Sigmoid colon (tissue), 6 donors: ENCODE measurements at regions not wholly inside any gene's neighbourhood (a gene's known extent, or its start where the extent isn't known, plus 50 kb on each side); places are given as distances from the start of the nearest gene placed in this dataset.

Source experiments
- DNase-seq: peaks from one replicate; pipeline ENCODE4 v3.0.0-alpha.2; 2019
- H3K27ac ChIP-seq, 4 donors: fragments of 200-600 bp; sonication (generic); one replicate each; pipeline ENCODE4 v1.5.1; 2016 to 2019; ENCODE audit warnings: mild to moderate bottlenecking in 1 of 4
- H3K27me3 ChIP-seq, 3 donors: fragments of 200-600 bp; sonication (generic); one replicate each; pipeline ENCODE4 v1.5.1; 2019; ENCODE audit warnings: mild to moderate bottlenecking in 1 of 3
- H3K36me3 ChIP-seq, 4 donors: fragments of 200-600 bp; sonication (generic); one replicate each; pipeline ENCODE4 v1.5.1; 2016 to 2019
- H3K4me1 ChIP-seq, 4 donors: fragments of 200-600 bp; sonication (generic); one replicate each; pipeline ENCODE4 v1.5.1; 2017 to 2019
- H3K4me3 ChIP-seq, 4 donors: fragments of 200-600 bp; sonication (generic); one replicate each; pipeline ENCODE4 v1.5.1; 2017 to 2019; ENCODE audit warnings: mild to moderate bottlenecking in 2 of 4, moderate library complexity in 1 of 4
- H3K9me3 ChIP-seq, 4 donors: fragments of 200-600 bp in 3 of 4; sonication (generic) in 3 of 4; one replicate each; pipeline versions ENCODE4 v1.5.1 to v1.6.1; 2013 to 2019
- EP300 ChIP-seq, 4 donors: sonication (generic); formaldehyde crosslinking; IDR thresholded peaks; one replicate each; pipeline ENCODE4 v1.6.1; 2017; ENCODE audit warnings: antibody characterized with exemption in 4 of 4
- POLR2A ChIP-seq, 2 donors: fragments of 450-650 bp; IDR thresholded peaks; one replicate each; pipeline ENCODE4 v1.6.1; 2016; ENCODE audit warnings: antibody characterized with exemption in 2 of 2, mild to moderate bottlenecking in 2 of 2, moderate library complexity in 2 of 2
- POLR2AphosphoS5 ChIP-seq, 4 donors: sonication (generic); formaldehyde crosslinking; IDR thresholded peaks; one replicate each; pipeline ENCODE4 v1.6.1; 2017; ENCODE audit warnings: antibody characterized with exemption in 4 of 4
- WGBS, 2 donors: extraction: QIAGEN DNeasy Blood & Tissue Kit; methylation state at CpG; one replicate each; pipeline ENCODE4 v1.1.7; 2013; 5-methylcytosine and 5-hydroxymethylcytosine counted together
- intact Hi-C: fragments of 100-400 bp; cut with DNase I; formaldehyde crosslinking; loops from one replicate; pipeline ENCODE4 v1.15.1; 2023
- TF ChIP-seq, protein P1 (sequence below), 4 experiments: fragments of 450-650 bp in 3 of 4; fragments of 200-600 bp in 1 of 4; IDR thresholded peaks; one replicate each; pipeline ENCODE4 v1.5.1; 2016 to 2019; ENCODE audit warnings: antibody characterized with exemption in 4 of 4, mild to moderate bottlenecking in 3 of 4, moderate library complexity in 2 of 4
- donor health status: healthy with polysubstance abuse.
- donor health status: healthy.

DNA sequence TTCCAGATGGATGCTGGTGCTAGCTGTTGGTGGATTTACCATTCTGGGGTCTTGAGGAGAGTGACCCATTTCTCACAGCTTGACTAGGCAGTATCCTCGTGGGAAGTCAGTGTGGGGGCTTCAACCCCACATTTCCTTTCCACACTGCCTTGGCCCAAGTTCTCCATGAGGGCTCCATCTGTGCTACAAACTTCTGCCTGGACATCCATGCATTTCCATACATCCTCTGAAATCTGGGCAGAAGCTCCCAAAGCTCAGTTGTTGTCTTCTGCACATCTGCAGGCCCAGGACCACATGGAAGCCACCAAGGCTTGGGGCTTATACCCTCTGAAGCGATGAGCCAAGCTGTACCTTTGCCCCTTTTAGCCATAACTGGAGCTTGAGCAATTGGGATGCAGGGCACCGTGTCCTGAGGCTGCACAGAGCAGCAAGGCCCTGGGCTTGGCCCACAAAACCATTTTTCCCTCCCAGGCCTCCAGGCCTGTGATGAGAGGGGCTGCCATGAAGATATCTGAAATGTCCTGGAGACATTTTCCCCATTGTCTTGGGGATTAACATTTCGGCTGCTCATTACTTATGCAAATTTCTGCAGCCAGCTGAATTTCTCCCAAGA lies 248.7 kb upstream of the ANKRD50 start:
- TF ChIP-seq, protein P1, sequence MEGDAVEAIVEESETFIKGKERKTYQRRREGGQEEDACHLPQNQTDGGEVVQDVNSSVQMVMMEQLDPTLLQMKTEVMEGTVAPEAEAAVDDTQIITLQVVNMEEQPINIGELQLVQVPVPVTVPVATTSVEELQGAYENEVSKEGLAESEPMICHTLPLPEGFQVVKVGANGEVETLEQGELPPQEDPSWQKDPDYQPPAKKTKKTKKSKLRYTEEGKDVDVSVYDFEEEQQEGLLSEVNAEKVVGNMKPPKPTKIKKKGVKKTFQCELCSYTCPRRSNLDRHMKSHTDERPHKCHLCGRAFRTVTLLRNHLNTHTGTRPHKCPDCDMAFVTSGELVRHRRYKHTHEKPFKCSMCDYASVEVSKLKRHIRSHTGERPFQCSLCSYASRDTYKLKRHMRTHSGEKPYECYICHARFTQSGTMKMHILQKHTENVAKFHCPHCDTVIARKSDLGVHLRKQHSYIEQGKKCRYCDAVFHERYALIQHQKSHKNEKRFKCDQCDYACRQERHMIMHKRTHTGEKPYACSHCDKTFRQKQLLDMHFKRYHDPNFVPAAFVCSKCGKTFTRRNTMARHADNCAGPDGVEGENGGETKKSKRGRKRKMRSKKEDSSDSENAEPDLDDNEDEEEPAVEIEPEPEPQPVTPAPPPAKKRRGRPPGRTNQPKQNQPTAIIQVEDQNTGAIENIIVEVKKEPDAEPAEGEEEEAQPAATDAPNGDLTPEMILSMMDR (IDR thresholded peaks at IDR 0.05), result no peak
- TF ChIP-seq POLR2AphosphoS5 (IDR thresholded peaks at IDR 0.05), result no peak
- no peak for TF ChIP-seq POLR2A (IDR thresholded peaks at IDR 0.05)
- TF ChIP-seq EP300 (IDR thresholded peaks at IDR 0.05), result no peak
- Histone ChIP-seq H3K36me3 (no peaks in the 10 kb centered on the region), H3K27me3 (no peaks in the 10 kb centered on the region), H3K27ac (no peak overlapping the region), H3K9me3 (peaks cover 0 to 5% (median 2%) of the 10 kb centered on the region in 4 donors), H3K4me3 (no peak overlapping the region), H3K4me1 (no peaks in the 10 kb centered on the region)
- 76 to 88% methylated on average over 4 of the region's 4 CpGs for WGBS, 2 donors
- intact Hi-C loops, result no loop called here
- DNase-seq, result no peak

DNA sequence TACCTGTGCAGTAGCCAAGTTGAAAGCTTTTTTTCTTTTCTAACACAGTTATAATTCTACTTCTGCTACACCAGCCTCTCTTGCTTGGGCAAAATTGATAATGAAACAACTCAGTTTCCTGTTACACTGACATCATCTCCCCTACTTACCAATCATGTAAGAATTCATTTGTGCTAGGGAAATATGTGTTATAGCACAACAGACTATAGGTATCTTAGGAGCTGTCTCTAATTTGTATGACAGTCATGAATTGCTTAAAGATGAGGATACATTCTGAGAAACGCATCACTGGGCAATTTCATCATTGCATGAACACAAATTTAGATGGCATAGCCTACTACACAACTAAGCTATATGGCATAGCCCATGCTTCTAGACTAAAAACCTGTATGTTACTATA lies 246.3 kb upstream of the ANKRD50 start:
- peaks cover 0 to 6% (median under 1%) of the 10 kb centered on the region in 4 donors for H3K4me1 ChIP-seq
- DNase-seq, result no peak
- H3K27ac ChIP-seq, result no peak overlapping the region
- 82 to 93% methylated on average over 1 of the region's 1 CpG for WGBS, 2 donors
- intact Hi-C loops, result no loop called here
- TF ChIP-seq, protein P1 (IDR thresholded peaks at IDR 0.05), result no peak
- TF ChIP-seq POLR2A (IDR thresholded peaks at IDR 0.05) (no peak), POLR2AphosphoS5 (IDR thresholded peaks at IDR 0.05) (no peak), EP300 (IDR thresholded peaks at IDR 0.05) (no peak)
- H3K4me3 ChIP-seq, result no peak overlapping the region
- no peaks in the 10 kb centered on the region for H3K36me3 ChIP-seq
- H3K27me3 ChIP-seq, result no peaks in the 10 kb centered on the region
- peaks cover 0 to 5% (median 2%) of the 10 kb centered on the region in 4 donors for H3K9me3 ChIP-seq

DNA sequence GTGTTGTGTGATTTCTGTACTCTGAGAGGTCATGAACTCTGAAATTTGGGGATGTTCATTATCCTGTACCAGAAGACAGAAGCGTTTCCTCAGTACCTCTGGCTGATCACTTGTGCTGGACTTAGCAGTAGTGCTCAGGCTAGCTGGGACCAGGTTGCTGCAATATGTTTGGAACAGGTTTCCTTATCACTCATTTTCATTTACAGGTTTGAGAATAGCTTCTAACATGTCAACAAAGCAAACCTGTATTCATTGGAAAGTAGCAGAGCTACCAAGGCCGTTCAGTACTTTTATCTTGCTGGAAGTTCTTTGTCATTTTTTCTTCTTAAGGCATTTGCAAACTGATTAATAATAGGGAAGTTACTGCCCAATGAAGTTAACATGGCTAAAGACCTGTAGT lies 242.9 kb upstream of the ANKRD50 start:
- Histone ChIP-seq H3K36me3 (no peaks in the 10 kb centered on the region), H3K27me3 (no peaks in the 10 kb centered on the region), H3K9me3 (no peaks in the 10 kb centered on the region), H3K4me1 (peaks cover 0 to 21% (median 9%) of the 10 kb centered on the region in 4 donors), H3K27ac (no peak overlapping the region), H3K4me3 (no peak overlapping the region)
- TF ChIP-seq EP300 (IDR thresholded peaks at IDR 0.05), result no peak
- TF ChIP-seq POLR2AphosphoS5 (IDR thresholded peaks at IDR 0.05), result no peak
- no peak for TF ChIP-seq POLR2A (IDR thresholded peaks at IDR 0.05)
- TF ChIP-seq, protein P1 (IDR thresholded peaks at IDR 0.05), result no peak
- no peak for DNase-seq
- 51 to 53% methylated on average over 2 of the region's 2 CpGs for WGBS, 2 donors
- intact Hi-C loops, result no loop called here

DNA sequence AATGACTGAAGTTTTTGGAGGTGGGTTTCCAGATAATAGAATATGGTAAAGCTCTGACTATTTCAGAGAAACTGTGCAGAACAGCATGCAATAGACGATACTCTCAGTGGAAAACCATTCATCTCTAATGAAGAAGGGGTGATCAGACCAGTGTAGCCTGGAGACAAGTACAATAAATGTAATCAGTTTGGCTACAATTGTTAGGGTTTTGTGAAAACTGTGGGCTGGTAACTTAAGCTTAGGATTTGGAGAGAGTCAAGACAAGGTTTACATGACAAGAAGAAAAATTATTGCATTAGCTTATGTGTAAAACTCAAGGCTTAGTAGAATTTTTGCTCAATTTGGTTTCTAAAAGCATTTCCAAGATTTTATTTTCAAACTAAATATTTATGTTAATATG lies 241.5 kb upstream of the ANKRD50 start:
- Histone ChIP-seq H3K9me3 (no peaks in the 10 kb centered on the region), H3K4me1 (peaks cover 0 to 21% (median 9%) of the 10 kb centered on the region in 4 donors), H3K36me3 (no peaks in the 10 kb centered on the region), H3K27me3 (no peaks in the 10 kb centered on the region), H3K27ac (no peak overlapping the region), H3K4me3 (no peak overlapping the region)
- 80 to 81% methylated on average over 1 of the region's 1 CpG for WGBS, 2 donors
- TF ChIP-seq EP300 (IDR thresholded peaks at IDR 0.05) (no peak), POLR2A (IDR thresholded peaks at IDR 0.05) (no peak), POLR2AphosphoS5 (IDR thresholded peaks at IDR 0.05) (no peak)
- TF ChIP-seq, protein P1 (IDR thresholded peaks at IDR 0.05), result no peak
- DNase-seq, result no peak
- intact Hi-C loops, result no loop called here

DNA sequence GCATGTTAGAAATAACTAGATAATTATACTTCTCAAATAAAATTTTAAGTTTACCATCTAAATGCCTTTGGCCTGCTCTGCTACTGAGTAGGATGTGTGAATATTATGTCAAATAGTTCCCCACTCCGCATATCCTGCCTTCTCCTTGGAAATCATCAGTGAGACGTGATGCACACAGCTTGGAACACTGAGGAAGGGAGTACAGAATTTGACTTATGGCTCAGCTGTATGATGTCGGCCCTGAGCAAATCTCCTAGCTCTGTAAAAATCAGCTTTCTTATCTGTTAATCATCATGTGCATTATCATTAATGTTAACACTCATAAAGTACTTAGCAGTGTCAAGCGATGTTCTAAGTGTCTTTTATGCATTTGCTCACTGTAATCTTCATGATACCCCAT lies 241.0 kb upstream of the ANKRD50 start:
- WGBS, 2 donors, result 74 to 80% methylated on average over 4 of the region's 4 CpGs
- H3K27ac ChIP-seq, result peak overlapping the region in 1 of 4 donors; percentile 55
- TF ChIP-seq, protein P1 (IDR thresholded peaks at IDR 0.05), result no peak
- no peak for TF ChIP-seq POLR2A (IDR thresholded peaks at IDR 0.05)
- no peak for TF ChIP-seq POLR2AphosphoS5 (IDR thresholded peaks at IDR 0.05)
- TF ChIP-seq EP300 (IDR thresholded peaks at IDR 0.05), result no peak
- no peaks in the 10 kb centered on the region for H3K9me3 ChIP-seq
- no peak for DNase-seq
- H3K36me3 ChIP-seq, result no peaks in the 10 kb centered on the region
- intact Hi-C loops, result no loop called here
- H3K4me1 ChIP-seq, result peaks cover 0 to 21% (median 9%) of the 10 kb centered on the region in 4 donors
- no peak overlapping the region for H3K4me3 ChIP-seq
- H3K27me3 ChIP-seq, result no peaks in the 10 kb centered on the region
